GM21529 (cell line): ENCODE measurements at regions not wholly inside any gene's neighbourhood (a gene's known extent, or its start where the extent isn't known, plus 50 kb on each side); places are given as distances from the start of the nearest gene placed in this dataset.
"Not testable (repeated sequence)": the region's sequence is repeated elsewhere in the genome, so short reads cannot be mapped to it uniquely, and the experiment has no call there.

Experiments used
- ATAC-seq: cut with Tn5 transposase; IDR thresholded peaks from one replicate; pipeline ENCODE4 v1.9.1; 2021; ENCODE audit not compliant: unreplicated experiment

DNA sequence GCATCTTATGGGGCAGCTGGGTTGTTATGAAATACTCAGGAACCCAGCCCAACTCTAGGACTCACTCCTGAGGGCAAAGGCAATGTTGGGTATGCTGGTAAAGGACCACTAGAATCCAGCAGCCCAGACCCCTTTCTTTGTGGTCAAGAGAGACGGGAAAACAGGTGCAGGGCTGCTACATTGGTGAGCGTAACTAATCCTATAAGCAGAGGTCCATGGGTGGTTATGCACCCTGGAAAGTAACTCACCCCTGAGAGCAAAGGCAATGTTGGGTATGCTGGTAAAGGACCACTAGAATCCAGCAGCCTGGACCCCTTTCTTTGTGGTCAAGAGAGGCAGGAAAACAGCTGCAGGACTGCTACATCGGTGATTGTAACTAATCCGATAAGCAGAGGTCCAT lies 1422.7 kb downstream of the SLITRK1 start:
- not testable (repeated sequence) for ATAC-seq

GRCh38 chr13:82458169-82458568 lies 1424.1 kb downstream of the SLITRK1 start:
- no peak for ATAC-seq

DNA sequence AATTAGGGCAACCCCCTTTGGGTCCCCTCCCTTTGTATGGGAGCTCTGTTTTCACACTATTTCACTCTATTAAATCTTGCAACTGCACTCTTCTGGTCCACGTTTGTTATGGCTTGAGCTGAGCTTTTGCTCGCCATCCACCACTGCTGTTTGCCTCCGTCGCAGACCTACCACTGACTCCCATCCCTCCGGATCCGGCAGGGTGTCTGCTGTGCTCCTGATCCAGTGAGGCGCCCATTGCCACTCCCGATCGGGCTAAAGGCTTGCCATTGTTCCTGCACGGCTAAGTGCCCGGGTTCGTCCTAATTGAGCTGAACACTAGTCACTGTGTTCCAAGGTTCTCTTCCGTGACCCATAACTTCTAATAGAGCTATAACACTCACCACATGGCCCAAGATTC lies 1424.7 kb downstream of the SLITRK1 start:
- not testable (repeated sequence) for ATAC-seq

DNA sequence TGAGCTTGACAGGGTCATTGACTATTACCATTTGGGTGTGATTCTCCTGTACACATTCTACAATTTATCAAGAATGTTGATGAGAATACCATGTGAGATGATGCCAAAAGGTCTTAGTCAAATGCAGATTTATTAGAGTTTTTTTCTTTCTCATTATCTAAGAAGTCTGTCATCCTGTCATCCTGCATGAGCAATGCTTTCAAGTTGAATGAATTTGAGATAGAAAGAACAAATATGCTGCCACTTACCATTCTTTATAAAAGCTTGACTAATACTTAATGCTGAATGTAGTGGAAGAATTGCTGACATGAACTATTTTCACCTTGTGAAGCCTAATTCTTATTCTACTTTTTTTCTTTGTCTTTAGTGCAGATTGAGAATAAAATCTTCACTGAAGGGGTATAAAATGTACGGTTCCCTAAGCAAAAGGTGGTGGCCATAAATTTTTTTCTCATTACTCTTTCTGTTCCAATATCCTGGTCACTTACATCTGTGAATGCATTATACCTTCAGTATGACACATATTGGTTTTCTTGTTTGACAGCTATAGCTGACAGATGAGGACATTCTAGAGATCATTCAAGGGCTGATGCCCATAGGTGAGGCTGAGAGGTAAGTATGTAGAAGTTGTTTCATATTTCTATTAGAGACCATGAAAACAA lies 1434.7 kb downstream of the SLITRK1 start:
- ATAC-seq, result no peak

DNA sequence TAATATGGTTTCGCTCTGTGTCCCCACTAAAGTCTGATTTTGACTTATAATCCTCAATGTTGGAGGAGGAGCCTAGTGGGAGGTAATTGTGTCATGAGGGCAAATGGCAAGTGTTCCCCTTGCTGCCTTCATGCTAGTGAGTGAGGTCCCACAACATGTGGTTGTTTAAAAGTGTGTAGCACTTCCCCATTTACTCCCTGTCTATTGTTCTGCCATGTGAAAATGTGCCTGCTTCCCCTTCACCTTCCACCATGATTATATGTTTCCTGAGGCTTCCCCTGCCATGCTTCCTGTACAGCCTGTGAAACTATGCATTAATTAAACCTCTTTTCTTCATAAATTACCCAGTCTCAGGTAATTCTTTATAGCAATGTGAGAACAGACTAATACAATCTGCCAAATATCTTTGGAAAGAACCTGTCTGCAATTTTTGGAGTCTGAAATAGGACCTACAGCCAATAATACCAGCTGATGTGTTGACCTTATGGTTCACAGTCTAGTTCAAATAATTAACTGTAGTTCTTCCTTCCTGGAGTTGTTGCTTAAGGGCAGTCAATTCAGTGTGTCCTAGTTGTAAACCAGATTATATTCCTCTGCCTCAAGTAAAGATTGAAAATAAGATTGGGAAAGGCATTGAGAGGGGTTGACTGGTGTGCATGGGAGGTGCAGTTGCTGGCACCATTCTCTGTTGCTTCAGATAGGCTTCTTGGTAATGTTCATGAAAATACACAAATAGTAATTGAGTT lies 1442.9 kb downstream of the SLITRK1 start:
- no peak for ATAC-seq

DNA sequence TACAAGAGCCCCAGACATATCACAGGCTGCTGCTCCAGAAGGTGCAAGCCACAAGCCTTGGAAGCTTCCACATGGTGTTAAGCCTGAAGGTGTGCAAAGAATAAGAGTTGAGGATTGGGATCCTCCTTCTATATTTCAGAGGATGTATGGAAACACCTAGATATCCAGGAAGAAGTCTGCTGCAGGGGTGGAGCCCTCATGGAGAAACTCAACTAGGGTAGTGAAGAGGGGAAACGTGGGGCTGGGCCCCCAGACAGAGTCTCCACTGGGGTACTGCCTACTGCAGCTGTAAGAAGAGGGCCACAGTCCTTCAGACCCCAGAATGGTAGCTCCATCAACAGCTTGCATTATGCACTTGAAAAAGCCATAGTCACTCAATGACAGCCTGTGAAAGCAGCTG lies 1444.0 kb downstream of the SLITRK1 start:
- no peak for ATAC-seq

DNA sequence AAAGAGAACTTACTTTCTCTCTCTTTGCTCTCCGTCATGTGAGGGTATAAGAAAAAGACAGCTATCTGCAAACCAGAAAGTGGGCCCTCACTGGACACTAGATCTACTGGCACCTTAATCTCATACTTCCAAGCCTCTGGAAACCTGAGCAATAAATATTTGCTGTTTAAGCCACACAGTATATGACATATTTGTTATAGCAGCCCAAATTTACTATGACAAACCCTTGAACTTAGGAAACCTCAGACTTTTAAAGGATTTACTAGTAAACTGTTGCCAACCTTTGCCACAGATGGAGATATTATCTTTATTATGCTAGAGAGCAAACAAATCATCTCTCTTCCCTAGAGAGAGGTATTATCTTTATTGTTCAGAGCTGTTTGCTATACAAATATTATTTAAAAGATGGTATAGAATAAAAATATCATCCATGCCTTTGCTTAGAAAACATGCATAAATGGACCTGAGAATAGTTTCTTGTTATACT lies 1446.1 kb downstream of the SLITRK1 start:
- no peak for ATAC-seq

DNA sequence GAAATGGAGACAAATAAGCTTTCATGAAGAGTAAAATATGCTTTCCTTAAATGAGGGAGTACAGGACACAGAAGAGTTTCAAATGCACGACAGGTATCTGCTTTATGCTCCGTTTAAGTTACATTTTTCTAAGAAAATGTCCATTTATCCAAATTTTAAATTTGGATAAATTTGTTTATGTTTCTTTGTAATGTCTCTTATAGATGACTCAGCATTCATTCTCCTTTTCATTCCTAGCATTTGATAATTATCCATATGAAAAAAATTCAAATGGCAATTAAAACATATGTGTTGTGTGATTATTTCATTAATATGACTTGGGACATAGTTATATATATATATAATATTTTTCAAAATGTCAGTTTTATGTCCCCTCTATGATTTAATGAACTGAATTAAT lies 1449.3 kb downstream of the SLITRK1 start:
- no peak for ATAC-seq

GRCh38 chr13:82412749-82413148 lies 1469.5 kb downstream of the SLITRK1 start:
- no peak for ATAC-seq

- no peak for ATAC-seq
These were observed 1475.0 kb downstream of the SLITRK1 start for GRCh38 chr13:82407321-82407720.

DNA sequence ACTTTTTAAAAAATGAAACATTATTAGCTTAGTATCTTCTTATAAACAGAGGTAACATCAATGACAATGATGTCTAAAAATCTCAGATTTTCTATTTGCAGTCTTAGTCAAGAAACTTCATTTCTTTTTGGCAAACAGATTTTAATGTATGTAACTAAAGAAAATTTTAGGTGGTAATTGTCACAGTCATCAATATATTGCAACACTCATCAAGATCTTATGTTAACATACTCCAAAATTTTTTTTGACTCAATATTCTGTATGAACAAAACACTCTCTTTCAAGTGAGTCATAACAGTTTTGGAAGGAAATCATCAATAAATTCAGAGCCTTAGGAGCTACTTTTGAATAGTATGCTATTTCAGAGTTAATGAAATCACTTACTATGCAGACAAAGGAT lies 1507.6 kb downstream of the SLITRK1 start:
- ATAC-seq, result no peak

GRCh38 chr13:82370316-82370715 lies 1512.0 kb downstream of the SLITRK1 start:
- no peak for ATAC-seq

GRCh38 chr13:82364525-82364924 lies 1517.7 kb downstream of the SLITRK1 start:
- ATAC-seq, result no peak

GRCh38 chr13:82358284-82358683 lies 1524.0 kb downstream of the SLITRK1 start:
- no peak for ATAC-seq

DNA sequence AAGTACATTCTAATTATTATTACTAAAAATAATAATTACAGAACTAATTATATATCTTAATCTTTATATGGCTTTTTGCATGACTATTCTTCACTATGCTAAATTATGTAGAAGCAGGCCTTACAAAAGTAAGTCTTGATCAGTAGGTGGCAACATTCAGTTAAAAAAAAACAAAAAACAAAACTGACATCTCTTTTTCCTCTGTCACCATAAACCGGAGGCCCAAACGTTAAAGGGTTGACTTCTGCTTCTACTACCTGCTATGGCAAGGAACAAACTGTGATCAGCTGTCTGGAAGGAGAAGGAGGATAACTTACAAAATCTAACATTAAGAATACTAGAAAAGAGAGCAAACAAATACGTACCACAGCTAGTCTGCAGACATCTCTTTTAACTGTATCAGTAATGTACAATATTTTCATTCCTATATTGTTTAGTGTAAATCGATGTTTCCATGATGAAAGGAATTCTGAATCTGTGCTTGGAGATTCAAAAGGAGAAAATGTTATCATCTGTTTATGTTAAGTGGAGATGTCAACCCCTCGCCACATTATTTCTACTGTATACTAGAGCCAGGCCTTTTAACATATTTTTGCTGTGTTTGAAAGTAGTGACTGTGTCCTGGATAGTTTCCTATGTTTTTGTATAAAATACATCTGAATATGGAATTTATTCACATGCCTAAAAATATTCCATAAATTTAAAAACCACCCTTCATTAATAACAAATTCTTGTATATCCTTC lies 1525.4 kb downstream of the SLITRK1 start:
- no peak for ATAC-seq

GRCh38 chr13:82344867-82345266 lies 1537.4 kb downstream of the SLITRK1 start:
- ATAC-seq, result no peak

- no peak for ATAC-seq
These were observed 1541.2 kb downstream of the SLITRK1 start for GRCh38 chr13:82341116-82341515.

DNA sequence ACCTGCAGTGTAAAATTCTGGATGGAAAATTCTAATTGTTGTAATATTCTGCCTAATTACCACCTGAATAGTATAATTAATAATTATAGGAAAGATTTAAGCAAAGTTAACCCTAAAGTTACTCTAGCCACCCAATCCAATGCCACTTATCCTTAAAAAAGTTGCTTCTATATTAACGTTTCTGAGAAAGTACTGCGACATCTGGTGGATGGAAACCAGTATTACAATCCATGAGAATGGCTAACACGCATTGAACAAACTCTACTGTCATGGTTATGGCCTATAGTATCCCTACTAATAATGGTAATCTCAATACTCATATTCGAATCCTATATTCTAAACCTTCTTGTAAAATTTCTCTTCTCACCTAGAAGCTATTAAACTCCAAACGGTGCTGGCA lies 1551.8 kb downstream of the SLITRK1 start:
- peak; percentile 51 for ATAC-seq

DNA sequence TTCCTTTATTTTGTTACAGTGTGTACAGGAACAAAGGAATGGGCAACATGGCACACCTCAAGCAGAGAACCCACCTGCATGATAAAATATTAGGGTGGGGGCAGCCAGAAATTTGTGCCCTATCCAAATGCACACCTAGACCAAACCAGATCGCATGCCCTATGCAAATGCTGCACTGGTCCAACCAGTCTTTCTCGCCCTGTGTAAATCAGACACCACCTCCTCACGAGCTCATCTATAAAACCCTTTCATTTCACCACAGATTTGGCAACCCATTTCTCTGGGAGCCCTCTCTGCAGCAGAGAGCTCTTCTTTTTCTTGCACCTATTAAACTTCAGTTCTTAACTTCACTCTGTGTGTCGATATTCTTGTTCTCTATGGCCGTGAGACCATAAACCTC lies 1559.2 kb downstream of the SLITRK1 start:
- no peak for ATAC-seq

DNA sequence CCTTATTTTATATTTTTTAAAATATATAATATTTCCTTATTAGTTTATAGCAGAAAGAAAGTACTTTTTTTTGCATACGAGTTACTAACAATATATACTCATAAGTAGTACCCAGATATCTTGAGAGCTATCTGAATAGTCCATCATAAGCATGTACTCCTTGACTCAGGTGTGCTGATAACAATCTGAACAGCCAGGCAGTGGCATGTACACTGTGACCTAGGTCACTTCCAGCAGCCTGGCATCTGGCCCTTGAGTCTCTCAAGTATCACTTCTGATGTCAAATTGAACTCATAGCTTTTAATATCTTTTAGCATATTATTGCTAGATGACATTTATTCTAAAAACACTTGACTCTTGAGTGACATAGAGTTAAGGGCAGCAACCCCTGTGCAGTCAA lies 1576.7 kb downstream of the SLITRK1 start:
- no peak for ATAC-seq

DNA sequence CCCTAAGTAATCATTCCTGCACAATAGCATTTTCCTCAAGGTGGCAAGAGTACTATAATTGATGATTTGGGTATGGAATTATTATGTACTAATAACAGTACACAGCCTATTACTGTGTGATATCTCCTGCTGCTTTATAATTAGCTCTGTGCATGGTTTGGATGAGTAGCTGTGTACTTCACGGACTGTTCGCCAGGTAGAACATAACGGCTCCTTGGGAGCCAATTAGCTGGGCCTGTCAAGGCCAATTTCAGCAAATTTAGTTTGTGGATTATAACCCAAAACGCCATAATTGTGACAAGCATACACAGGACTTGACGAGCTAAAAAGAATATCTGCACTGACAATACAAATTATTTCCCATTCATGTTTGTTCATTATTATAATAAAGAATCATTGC lies 1584.2 kb downstream of the SLITRK1 start:
- ATAC-seq, result no peak

DNA sequence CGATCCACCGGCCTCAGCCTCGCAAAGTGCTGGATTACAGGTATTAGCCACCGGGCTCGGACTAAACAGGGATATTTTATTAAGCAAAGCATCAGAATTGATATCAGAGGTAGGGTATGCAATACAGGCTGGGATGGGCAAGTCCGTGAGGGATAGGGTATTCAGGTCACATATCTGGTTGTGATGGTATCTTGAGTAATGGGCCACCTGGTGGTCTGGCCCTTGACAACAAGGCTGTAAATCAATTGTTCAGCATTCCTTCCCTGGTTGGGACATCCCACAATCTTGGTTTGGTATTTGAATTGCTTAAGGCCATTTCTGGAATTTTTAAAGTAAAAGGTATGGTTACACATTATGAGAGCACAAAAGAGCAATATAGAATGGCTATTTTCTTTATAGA lies 1588.0 kb downstream of the SLITRK1 start:
- ATAC-seq, result no peak
